Activated T-cell treated with anti-CD3 and anti-CD28 coated beads, Interleukin-2, amount 50 U/mL, for 4 hours (primary cell): ENCODE measurements at regions not wholly inside any gene's neighbourhood (a gene's known extent, or its start where the extent isn't known, plus 50 kb on each side); places are given as distances from the start of the nearest gene placed in this dataset.

ENCODE experiments used
- ATAC-seq, 2 donors: fragments of 200-7000 bp; cut with Tn5 transposase; one replicate each; pipeline ENCODE4 v1.10.0; 2021
- DNase-seq: peaks from one replicate; pipeline ENCODE4 v3.0.0-alpha.2; 2020
- H3K27me3 Mint-ChIP-seq: one replicate; pipeline ENCODE4 v1.8.0; 2021; ENCODE audit warnings: low read depth, mixed read lengths
- H3K36me3 Mint-ChIP-seq: one replicate; pipeline ENCODE4 v1.8.0; 2022; ENCODE audit warnings: mixed read lengths; ENCODE audit not compliant: insufficient read depth
- H3K4me1 Mint-ChIP-seq: one replicate; pipeline ENCODE4 v1.8.0; 2021; ENCODE audit warnings: low read depth, mixed read lengths
- H3K4me3 Mint-ChIP-seq: one replicate; pipeline ENCODE4 v1.8.0; 2021; ENCODE audit warnings: mild to moderate bottlenecking, moderate library complexity, mixed read lengths
- H3K9me3 Mint-ChIP-seq: one replicate; pipeline ENCODE4 v1.8.0; 2021; ENCODE audit warnings: mixed read lengths

DNA sequence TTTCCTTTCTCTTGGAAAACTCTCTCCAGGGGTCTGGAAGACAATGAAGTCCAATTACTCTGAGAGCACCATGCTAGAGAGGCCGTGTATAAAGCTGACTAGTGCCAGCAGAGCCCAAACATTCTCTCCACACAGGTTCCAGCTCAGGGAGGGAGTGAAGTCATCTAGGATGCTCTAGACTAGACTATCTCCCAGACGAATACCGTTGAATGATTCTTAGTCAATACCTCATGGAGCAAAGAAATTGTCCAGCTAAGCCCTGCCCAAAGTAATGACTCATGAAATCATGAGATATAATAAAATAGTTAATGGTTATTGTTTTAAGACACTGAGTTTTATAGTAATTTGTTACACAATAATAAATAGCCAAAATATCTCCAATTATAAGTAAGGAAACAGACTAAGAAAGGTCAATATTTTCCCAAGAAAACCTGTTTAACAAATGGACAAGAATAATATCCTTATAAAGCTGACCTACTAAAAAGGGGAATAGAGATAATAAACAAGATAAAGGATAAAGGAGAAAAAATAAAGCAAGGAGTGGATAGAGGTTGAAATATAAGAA, 163.9 kb upstream of the LRRC7 start:
- ATAC-seq (no peak), DNase-seq (no peak)
- H3K9me3 Mint-ChIP-seq = peaks cover 3% of the 10 kb centered on the region
- H3K27me3 Mint-ChIP-seq = no peaks in the 10 kb centered on the region
- H3K4me3 Mint-ChIP-seq = no peak overlapping the region
- H3K36me3 Mint-ChIP-seq = no peaks in the 10 kb centered on the region
- H3K4me1 Mint-ChIP-seq = no peaks in the 10 kb centered on the region

DNA sequence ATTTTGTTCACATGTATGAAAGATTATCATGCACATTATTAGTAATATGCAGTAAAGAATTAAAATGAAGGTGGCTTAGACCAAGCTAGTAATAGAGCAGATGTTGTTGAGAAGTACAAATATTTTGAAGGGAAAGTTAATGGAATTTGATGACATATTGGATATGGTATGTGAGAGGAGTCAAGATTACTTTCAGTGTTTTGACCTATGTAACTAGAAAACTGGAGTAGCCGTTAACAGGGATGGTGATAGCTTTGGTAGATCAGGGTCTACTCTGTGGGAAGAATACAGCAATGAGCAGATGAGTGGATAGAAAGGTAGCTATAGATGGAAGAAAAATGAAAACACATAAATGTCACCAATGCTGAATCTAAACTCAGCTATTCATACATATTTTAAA, 163.2 kb upstream of the LRRC7 start:
- H3K27me3 Mint-ChIP-seq = no peaks in the 10 kb centered on the region
- no peaks in the 10 kb centered on the region for H3K4me1 Mint-ChIP-seq
- no peaks in the 10 kb centered on the region for H3K36me3 Mint-ChIP-seq
- peaks cover 3% of the 10 kb centered on the region for H3K9me3 Mint-ChIP-seq
- ATAC-seq = no peak
- no peak overlapping the region for H3K4me3 Mint-ChIP-seq
- DNase-seq = no peak

DNA sequence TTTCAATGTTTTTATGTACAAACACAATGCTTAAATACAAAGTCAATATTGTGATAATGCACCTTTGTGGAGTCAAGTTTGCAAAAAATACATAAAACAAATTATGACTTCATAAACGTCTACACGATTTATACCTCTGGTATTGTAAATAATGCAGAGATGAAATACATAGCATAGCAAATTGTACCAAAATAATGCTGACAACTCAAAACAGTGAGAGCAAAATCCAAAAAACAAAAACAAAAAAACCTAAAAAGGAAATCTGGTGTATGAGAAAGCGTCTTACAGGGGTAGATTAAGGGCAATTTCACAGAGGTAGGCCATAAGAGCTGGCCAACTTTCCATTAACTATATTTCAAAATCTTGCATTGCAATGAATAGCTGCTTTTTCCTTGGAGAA, 161.5 kb upstream of the LRRC7 start:
- DNase-seq (no peak), ATAC-seq (no peak)
- Mint-ChIP-seq H3K9me3 (peaks cover 3% of the 10 kb centered on the region), H3K27me3 (no peaks in the 10 kb centered on the region), H3K4me1 (no peaks in the 10 kb centered on the region), H3K36me3 (no peaks in the 10 kb centered on the region), H3K4me3 (no peak overlapping the region)

DNA sequence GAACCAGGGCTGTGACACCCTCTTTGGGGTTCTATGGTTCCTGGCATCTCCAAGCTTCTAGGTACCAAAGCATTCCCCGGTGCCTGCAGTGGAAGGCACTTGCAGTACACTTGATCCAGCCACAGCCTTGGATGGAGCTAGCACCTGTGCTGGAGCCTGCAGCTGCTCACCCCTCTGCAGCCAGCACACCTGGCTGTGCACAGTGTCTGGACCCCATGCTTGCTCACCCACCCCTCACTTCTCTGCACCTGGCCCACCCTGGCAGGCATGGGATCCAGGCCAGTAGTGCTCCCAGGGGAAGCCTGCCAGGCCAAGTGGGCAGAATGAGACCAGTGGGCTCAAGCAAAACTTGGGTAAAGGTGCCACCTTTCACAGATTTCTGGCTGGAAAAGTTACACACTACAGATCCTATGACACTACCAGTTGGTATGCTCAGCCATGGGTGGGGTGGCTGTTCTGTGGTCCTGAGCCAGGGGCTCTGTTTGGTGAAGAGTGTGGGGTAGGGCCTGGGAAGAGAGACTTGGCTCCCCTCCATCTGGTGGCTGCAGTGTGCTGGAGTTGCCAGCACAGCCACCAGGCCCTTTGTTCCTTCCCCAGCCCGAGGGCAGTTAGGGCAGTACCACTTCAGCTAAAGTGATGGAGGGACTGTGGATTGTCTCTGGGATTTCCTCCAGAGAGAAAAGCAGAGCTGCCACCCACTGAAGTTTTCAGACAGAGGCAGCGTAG, 157.8 kb upstream of the LRRC7 start:
- ATAC-seq (no peak), DNase-seq (no peak)
- Mint-ChIP-seq H3K9me3 (peaks cover 6% of the 10 kb centered on the region), H3K4me1 (no peaks in the 10 kb centered on the region), H3K4me3 (no peak overlapping the region), H3K27me3 (no peaks in the 10 kb centered on the region), H3K36me3 (no peaks in the 10 kb centered on the region)

DNA sequence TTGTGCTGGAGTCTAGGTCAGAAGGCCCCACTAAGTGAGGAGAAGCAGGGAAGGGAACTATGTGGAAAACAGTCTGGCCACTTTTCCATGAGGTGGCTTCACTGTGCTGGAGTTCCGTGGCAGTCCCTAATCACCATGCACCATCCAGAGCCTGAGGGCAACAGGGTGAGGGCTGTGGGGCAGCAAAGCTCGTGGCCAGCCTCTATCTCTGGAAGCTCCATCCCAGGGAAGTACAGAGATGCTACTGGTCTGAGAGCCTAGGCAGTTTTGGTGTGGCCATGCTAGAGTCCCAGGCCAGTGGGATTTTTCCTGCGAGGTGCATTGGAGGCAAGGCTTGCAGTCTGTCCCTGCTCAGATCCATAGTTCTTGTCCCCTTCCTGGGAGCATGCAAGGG, 157.3 kb upstream of the LRRC7 start:
- DNase-seq (no peak), ATAC-seq (no peak)
- Mint-ChIP-seq H3K4me1 (no peaks in the 10 kb centered on the region), H3K27me3 (no peaks in the 10 kb centered on the region), H3K36me3 (no peaks in the 10 kb centered on the region), H3K9me3 (peaks cover 6% of the 10 kb centered on the region), H3K4me3 (no peak overlapping the region)

DNA sequence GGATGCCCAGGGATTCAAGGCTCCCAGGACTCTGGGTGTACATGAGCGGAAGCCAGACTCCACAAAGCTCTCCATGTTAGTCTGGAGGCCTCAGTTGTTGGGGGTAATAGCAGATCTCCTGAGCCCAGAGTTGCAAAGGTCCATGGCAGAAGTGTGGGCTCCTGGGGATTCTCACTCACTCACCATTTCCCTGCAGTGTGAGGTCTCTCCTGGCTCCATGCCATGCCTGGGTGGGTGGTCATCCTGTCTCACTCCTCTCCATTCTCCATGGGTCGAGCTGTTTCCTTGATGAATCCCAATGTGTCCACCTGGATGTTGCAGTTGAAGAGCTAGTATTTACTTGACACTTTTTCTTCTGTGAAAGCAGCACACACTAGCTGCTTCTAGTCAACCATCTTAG, 156.8 kb upstream of the LRRC7 start:
- H3K9me3 Mint-ChIP-seq = peaks cover 6% of the 10 kb centered on the region
- DNase-seq (no peak), ATAC-seq (no peak)
- H3K4me3 Mint-ChIP-seq = no peak overlapping the region
- H3K36me3 Mint-ChIP-seq = no peaks in the 10 kb centered on the region
- H3K27me3 Mint-ChIP-seq = no peaks in the 10 kb centered on the region
- no peaks in the 10 kb centered on the region for H3K4me1 Mint-ChIP-seq

DNA sequence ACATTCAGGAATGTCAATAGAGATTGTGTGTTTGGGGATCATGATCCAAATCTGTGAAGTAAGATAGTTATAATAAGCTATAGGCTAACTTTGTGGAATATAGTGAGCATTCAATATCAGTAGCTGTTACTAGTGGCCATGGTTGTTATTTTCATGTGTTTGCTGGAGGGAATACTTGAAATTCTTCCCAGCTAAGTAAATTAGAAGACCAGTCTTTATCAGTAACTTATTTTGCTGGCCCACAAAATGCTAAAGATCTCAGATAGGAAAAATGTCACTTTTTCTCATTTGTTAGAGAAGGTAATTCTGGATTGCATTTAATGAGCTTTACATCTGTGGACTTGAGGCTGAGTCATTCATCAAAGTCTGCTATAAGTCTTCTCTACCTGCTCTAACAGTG, 156.1 kb upstream of the LRRC7 start:
- H3K4me3 Mint-ChIP-seq = no peak overlapping the region
- H3K27me3 Mint-ChIP-seq = no peaks in the 10 kb centered on the region
- no peaks in the 10 kb centered on the region for H3K4me1 Mint-ChIP-seq
- no peaks in the 10 kb centered on the region for H3K36me3 Mint-ChIP-seq
- DNase-seq (no peak), ATAC-seq (no peak)
- peaks cover 4% of the 10 kb centered on the region for H3K9me3 Mint-ChIP-seq

DNA sequence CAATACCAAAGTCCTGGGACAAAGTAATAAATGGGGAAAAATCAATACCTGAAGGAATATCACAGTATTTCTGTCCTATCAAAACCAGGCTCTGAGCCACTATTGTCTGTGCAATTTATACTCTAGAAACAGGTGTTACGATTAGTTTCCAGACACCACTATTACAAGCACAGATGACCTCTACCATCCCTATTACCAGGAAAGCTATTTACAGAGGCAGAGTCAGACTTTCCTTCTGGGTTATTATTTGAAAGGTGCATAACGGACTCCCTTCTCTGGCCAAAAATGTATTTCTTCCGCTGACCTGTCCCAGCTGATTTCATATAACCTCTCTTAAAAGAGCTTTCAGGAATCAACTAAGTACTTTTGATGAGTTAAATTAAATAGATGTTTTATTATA, 154.6 kb upstream of the LRRC7 start:
- Mint-ChIP-seq H3K27me3 (no peaks in the 10 kb centered on the region), H3K4me1 (no peaks in the 10 kb centered on the region), H3K9me3 (peaks cover 4% of the 10 kb centered on the region), H3K4me3 (no peak overlapping the region), H3K36me3 (no peaks in the 10 kb centered on the region)
- DNase-seq = no peak
- no peak for ATAC-seq

DNA sequence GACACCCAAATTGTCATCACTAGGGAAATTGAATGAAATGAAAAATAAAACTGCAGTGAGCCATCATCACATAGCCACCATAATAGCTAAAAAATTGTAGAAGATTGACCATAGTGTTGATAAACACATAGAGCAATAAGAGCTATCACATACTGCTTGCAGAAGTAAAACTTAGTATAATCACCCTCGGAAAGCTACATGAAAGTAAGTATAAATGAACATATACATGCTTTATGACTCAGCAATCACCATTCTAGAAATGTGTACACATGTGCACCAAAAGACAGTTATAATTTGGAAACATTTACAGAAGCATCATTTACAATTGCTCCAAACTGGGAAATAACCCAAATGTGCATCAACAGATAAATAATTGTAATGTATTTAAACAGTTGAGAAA, 153.1 kb upstream of the LRRC7 start:
- no peak overlapping the region for H3K4me3 Mint-ChIP-seq
- no peaks in the 10 kb centered on the region for H3K36me3 Mint-ChIP-seq
- H3K27me3 Mint-ChIP-seq = no peaks in the 10 kb centered on the region
- DNase-seq (no peak), ATAC-seq (no peak)
- no peaks in the 10 kb centered on the region for H3K4me1 Mint-ChIP-seq
- H3K9me3 Mint-ChIP-seq = peaks cover 4% of the 10 kb centered on the region

DNA sequence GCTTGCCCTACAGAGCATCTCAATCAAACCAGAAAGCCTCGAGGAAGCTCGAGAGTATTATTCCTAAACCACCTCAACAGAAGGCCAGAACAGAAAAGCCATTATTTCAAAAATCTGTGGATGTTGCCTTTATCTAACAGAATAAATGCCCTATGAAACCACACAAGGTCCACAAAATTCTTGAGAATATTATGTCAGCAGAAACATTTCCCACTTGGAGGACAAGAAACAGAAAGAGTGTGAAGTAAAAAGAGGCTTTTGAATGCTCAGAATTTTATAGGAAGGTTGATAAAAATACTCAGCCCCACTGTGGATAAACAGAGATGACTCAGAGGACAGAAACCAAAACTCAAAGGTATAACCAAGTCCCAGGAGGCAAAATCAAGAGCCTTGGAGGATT, 146.4 kb upstream of the LRRC7 start:
- no peak for DNase-seq
- no peak overlapping the region for H3K4me3 Mint-ChIP-seq
- H3K9me3 Mint-ChIP-seq = no peaks in the 10 kb centered on the region
- no peaks in the 10 kb centered on the region for H3K27me3 Mint-ChIP-seq
- no peaks in the 10 kb centered on the region for H3K4me1 Mint-ChIP-seq
- ATAC-seq = no peak
- H3K36me3 Mint-ChIP-seq = no peaks in the 10 kb centered on the region

DNA sequence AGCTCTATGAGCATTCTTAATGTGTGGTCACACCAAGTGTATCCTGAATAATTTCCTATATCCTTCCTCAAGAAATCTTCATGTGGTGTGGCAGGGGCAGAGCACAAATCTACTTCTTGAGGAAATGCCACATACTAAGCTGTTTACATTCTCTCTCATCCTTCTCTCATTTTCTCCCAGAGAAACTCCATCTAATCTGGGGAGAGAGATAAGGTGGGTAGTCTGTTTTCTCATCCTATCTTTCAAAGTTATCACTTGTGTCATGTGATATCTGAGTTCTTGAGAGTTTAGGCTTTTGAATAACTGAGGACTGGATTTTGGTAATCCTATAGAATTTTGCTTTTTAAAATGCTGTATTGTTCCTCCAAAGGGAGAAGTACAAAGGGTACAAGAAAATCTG, 141.9 kb upstream of the LRRC7 start:
- Mint-ChIP-seq H3K4me3 (no peak overlapping the region), H3K36me3 (no peaks in the 10 kb centered on the region), H3K9me3 (peaks cover 3% of the 10 kb centered on the region), H3K27me3 (no peaks in the 10 kb centered on the region), H3K4me1 (no peaks in the 10 kb centered on the region)
- ATAC-seq (no peak), DNase-seq (no peak)

DNA sequence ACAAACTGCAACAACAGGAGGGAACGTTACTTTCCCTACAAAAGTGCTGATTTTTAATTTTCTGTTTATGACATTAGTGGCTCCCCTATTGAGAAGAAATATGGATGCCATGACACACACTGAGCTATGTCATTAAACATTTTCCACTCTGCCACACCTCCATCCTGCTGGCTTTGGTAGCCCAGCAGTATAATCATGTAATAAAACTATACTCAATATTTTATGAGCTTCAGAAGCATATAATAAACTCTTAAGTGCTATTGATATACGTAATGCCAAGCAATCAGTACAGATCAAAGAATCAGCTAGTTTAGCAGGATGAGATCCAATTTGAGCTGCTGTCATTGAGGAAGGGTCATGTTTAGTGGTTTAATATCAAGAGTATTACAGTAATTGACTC, 141.3 kb upstream of the LRRC7 start:
- Mint-ChIP-seq H3K4me3 (no peak overlapping the region), H3K9me3 (peaks cover 3% of the 10 kb centered on the region), H3K27me3 (no peaks in the 10 kb centered on the region), H3K4me1 (no peaks in the 10 kb centered on the region), H3K36me3 (no peaks in the 10 kb centered on the region)
- ATAC-seq (no peak), DNase-seq (no peak)

DNA sequence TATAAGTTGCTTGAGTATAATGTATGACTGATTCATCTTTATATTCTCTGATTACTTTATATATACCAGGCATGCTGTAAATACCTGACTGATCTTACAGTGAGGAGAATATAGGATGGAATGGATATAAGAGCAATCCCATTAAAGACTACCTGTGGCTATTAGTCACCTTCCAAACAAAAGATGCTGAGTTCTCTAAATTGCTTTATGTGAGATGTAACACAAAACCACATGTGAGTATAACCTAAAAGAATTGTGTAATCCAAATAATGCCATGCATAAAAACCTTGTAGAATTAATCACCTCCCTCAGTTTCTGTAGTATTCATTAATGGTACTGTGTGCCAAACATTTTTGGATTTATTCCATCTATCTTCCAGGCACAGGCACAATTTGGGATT, 134.6 kb upstream of the LRRC7 start:
- DNase-seq = no peak
- Mint-ChIP-seq H3K4me3 (no peak overlapping the region), H3K4me1 (no peaks in the 10 kb centered on the region), H3K27me3 (no peaks in the 10 kb centered on the region), H3K9me3 (no peaks in the 10 kb centered on the region), H3K36me3 (no peaks in the 10 kb centered on the region)
- ATAC-seq = no peak

DNA sequence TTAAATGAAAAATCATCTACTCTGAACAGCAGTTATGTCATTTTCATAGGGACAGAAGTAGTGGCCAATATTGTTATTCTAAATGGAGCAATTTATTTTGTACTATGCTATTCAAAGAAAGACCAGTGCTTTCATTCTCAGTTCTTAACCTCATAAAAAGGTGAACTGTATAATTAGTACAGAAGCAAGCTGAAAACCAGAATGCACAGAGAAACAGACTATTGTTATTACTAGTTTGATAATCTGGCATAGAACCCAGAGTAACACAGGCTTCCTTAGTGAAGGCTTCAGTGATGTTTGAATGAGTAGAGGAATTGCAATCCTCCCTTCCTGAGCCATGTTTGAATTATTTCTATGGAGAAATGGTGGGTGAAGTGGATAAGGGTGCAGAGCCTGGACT, 131.6 kb upstream of the LRRC7 start:
- ATAC-seq (no peak), DNase-seq (no peak)
- H3K9me3 Mint-ChIP-seq = peaks cover under 1% of the 10 kb centered on the region
- no peaks in the 10 kb centered on the region for H3K4me1 Mint-ChIP-seq
- no peaks in the 10 kb centered on the region for H3K27me3 Mint-ChIP-seq
- no peak overlapping the region for H3K4me3 Mint-ChIP-seq
- no peaks in the 10 kb centered on the region for H3K36me3 Mint-ChIP-seq

DNA sequence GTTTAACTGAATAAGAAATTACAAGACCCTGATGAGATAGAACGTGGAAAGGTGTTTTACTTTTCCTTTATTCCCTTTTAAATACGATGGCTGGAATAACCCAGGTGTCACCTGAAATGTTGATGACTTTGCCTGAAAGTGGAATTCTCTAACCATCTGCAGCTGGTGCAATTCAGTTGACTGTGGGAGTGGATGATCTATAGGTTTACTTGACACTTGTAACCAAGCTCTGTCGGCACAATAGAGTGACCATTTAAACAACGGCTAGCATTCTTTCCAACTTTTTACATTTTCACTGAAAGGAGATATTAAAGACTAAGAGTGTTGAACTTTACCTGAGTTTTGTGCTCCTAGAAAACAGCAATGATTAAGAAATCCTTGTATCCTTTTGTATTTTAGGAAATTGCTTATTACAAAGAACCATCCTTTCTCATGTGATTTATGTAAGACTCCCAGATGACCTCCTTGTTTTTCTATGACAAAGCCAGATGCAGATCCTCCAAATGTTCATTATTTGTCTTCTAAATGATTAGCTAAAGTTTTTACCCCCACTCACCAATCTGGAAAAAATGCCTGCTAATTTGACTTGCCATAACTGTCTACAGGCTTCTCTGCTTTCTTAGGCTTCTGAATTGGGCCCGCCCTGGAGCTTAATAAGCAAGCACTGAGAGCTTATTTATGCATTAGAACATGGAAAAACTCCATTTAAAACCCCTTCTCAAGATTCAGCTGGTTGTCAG, 129.5 kb upstream of the LRRC7 start:
- Mint-ChIP-seq H3K27me3 (no peaks in the 10 kb centered on the region), H3K36me3 (no peaks in the 10 kb centered on the region), H3K9me3 (peaks cover 6% of the 10 kb centered on the region), H3K4me3 (no peak overlapping the region), H3K4me1 (no peaks in the 10 kb centered on the region)
- ATAC-seq = no peak
- no peak for DNase-seq
